ENCODE measurements at regions not wholly inside any gene's neighbourhood (a gene's known extent, or its start where the extent isn't known, plus 50 kb on each side); places are given as distances from the start of the nearest gene placed in this dataset.

DNA sequence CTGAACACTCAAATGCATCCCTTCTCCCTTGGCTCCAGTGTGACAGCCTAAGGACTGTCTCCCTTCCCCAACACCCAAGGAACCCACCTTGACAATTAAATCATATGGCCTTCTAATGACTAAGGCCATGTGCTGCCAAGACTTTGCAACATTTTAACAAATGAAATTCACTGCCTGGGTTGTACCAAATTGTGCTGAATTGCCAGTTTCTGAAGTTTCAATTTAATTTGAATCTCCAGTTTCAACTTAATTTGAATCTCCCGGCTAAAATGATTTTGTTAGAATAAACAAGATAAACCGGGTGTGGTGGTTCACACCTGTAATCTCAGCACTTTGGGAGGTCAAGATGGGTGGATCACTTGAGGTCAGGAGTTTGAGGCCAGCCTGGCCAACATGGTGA lies 72.4 kb upstream of the RAP2B start:
- TF ChIP-seq CTCF (IDR thresholded peaks at IDR 0.05) (no peak), POLR2A (IDR thresholded peaks at IDR 0.05) (no peak)
